HG03103 (cell line): ENCODE measurements at regions not wholly inside any gene's neighbourhood (a gene's known extent, or its start where the extent isn't known, plus 50 kb on each side); places are given as distances from the start of the nearest gene placed in this dataset.
"Not testable (repeated sequence)": the region's sequence is repeated elsewhere in the genome, so short reads cannot be mapped to it uniquely, and the experiment has no call there.

Experiments used
- ATAC-seq: cut with Tn5 transposase; IDR thresholded peaks from one replicate; pipeline ENCODE4 v1.9.1; 2021; ENCODE audit warnings: low read depth; ENCODE audit not compliant: unreplicated experiment

- no peak for ATAC-seq
Measured at GRCh38 chr5:39779831-39780230, 355.1 kb upstream of the DAB2 start.

GRCh38 chr5:39775797-39776365 is 351.1 kb upstream of the DAB2 start:
- no peak for ATAC-seq

GRCh38 chr5:39775086-39775796 is 350.5 kb upstream of the DAB2 start:
- ATAC-seq, result no peak

GRCh38 chr5:39774605-39775004 is 349.8 kb upstream of the DAB2 start:
- ATAC-seq, result no peak

- no peak for ATAC-seq
Measured at GRCh38 chr5:39772307-39772706, 347.5 kb upstream of the DAB2 start.

- ATAC-seq, result no peak
Measured at GRCh38 chr5:39767916-39768315, 343.1 kb upstream of the DAB2 start.

- no peak for ATAC-seq
Measured at GRCh38 chr5:39765366-39765765, 340.6 kb upstream of the DAB2 start.

GRCh38 chr5:39762761-39763160 is 338.0 kb upstream of the DAB2 start:
- ATAC-seq, result no peak

GRCh38 chr5:39761199-39761950 is 336.6 kb upstream of the DAB2 start:
- ATAC-seq, result no peak

GRCh38 chr5:39760385-39761198 is 335.8 kb upstream of the DAB2 start:
- ATAC-seq, result no peak

GRCh38 chr5:39759701-39760100 is 334.9 kb upstream of the DAB2 start:
- no peak for ATAC-seq

GRCh38 chr5:39758426-39758825 is 333.6 kb upstream of the DAB2 start:
- no peak for ATAC-seq

GRCh38 chr5:39757131-39757530 is 332.4 kb upstream of the DAB2 start:
- no peak for ATAC-seq

- no peak for ATAC-seq
Measured at GRCh38 chr5:39755986-39756385, 331.2 kb upstream of the DAB2 start.

GRCh38 chr5:39755452-39755851 is 330.7 kb upstream of the DAB2 start:
- no peak for ATAC-seq

GRCh38 chr5:39753747-39754146 is 329.0 kb upstream of the DAB2 start:
- ATAC-seq, result not testable (repeated sequence)

- no peak for ATAC-seq
Measured at GRCh38 chr5:39750661-39751060, 325.9 kb upstream of the DAB2 start.

GRCh38 chr5:39742916-39743315 is 318.1 kb upstream of the DAB2 start:
- no peak for ATAC-seq

- ATAC-seq, result no peak
Measured at GRCh38 chr5:39740404-39740803, 315.6 kb upstream of the DAB2 start.

- no peak for ATAC-seq
Measured at GRCh38 chr5:39732166-39732565, 307.4 kb upstream of the DAB2 start.

- no peak for ATAC-seq
Measured at GRCh38 chr5:39730699-39731098, 305.9 kb upstream of the DAB2 start.
